HG02678 (cell line): ENCODE measurements at regions not wholly inside any gene's neighbourhood (a gene's known extent, or its start where the extent isn't known, plus 50 kb on each side); places are given as distances from the start of the nearest gene placed in this dataset.
"Not testable (repeated sequence)": the region's sequence is repeated elsewhere in the genome, so short reads cannot be mapped to it uniquely, and the experiment has no call there.

Experiments
- ATAC-seq: cut with Tn5 transposase; IDR thresholded peaks from one replicate; pipeline ENCODE4 v1.9.1; 2021; ENCODE audit warnings: mild to moderate bottlenecking, moderate library complexity; ENCODE audit not compliant: unreplicated experiment

DNA sequence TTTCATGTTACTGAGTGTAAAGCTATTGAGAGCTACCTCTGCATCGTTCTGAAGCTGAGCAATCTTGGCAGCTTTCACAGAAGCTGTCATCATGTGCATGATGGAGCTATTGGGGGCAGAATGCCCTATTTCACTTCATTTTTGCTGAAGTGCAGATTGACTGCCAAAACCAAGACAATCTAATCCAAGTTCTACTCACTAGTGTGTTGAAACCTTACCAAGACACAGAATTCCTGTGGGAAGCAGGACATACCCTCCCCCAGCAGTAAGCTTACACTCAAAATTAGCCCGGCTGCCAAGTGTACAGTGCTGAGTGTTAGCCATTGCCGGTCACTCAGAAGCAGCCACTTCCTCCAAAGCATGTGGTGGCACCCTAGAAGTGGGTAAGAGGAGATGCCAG, 177.3 kb upstream of the TENT5A start:
- ATAC-seq: no peak

GRCh38 chr6:81925201-81925600, 172.7 kb upstream of the TENT5A start:
- ATAC-seq: no peak

DNA sequence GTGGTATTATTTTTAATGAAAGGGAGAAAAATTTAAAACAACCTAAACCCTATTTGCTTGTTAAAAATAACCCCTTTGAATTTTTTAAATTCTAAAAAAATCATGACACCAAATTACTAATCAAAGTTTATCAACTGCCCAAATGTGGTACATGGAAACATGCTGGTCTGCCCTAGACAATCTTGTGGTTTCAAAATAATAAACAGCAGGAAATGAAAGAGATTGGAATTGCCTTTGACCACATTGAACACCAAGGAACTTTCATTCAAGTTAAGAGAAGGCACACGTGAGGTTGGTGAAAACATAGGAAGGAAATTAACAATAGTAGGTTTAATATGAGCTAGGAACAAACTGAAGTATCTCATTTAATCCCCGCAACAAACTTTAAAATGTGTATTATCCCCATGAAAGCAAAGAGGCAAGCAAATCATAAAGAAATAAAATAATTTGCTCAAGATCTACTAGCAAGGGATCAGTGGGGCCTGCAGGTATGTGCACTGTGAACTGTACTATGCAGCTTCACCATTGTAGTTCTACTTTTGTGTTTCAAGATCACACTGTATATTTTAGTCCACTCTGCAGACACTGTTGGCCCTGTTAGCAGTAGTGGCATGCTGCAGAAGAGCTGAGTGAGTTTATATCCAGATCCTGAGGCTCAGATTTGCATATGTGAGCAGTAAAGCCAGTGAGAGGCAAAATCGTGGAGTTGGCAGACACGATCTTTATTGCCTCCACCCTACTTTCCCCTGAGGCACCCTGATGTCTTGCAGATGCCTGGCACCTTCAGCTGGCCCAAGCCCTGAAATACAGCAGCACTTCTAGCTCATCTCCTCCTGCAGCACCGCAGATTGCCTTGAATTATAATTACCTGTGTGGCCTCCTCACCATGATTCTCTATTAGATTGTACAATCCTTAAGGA, 157.8 kb upstream of the TENT5A start:
- ATAC-seq: no peak

DNA sequence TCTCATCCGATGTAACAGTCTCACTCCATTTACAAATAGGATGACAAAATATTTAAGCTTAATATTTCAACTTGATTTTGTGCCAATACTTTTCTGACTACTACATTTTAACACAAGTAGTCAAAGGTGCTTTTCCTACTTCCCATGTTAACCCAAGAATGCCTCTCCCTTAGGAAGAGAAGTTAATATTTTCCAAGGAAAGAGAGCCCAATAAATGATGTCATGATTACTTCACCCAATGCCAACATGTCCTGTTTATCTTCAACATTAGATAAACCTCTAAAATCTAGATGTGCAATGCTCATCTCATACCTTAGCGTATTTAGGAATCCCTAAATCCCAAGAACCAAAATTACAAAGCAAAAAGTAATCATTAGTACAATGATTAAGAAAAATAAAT, 156.7 kb upstream of the TENT5A start:
- ATAC-seq: no peak

DNA sequence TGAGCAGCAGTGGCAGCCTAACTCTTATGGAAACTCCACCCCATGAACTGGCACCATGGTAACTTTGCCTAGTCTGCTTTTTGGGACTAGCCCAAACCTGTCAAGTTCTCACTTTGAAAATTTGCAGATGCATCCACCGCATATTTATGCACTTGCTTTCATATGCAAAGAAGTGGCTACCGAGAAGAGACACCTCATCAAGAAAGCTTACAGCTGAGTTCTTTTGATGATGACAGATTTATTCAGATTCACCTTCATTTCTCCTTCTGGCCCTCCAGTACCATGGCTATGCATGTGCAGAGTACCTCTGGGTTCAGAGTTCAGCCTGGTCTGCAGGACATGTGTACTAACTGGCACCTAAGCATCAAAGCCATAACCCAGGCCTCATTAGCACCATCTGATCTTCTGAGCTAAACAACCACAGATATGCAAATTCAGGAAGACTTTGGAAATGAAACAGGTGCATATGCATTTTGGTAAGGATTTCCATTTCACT, 154.3 kb upstream of the TENT5A start:
- peak; percentile 52 for ATAC-seq

GRCh38 chr6:81906041-81906440, 153.6 kb upstream of the TENT5A start:
- ATAC-seq: no peak

- ATAC-seq: no peak
These were observed 149.1 kb upstream of the TENT5A start for GRCh38 chr6:81901551-81901966.

- peak; percentile 83 for ATAC-seq
These were observed 148.1 kb upstream of the TENT5A start for GRCh38 chr6:81900616-81901015.

DNA sequence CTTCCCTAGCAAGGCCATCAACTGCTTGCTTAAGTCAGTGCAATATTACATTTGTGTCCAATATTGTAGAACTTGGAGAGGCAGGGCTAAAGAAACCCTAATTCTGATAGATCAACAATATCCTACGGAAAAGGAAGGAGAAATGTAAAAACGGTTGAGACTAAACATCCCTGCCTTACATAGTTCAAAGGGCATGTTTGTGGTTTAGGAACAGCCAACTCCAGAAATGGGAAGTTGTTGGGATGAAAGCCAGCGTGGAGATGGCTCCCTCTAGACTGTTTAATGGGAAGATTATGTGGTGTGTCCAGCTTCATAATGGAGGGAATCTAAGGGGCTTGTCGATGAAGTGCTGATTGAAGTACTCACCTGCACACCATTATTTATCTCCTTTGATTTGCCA, 145.3 kb upstream of the TENT5A start:
- ATAC-seq: no peak

GRCh38 chr6:81896525-81897503, 144.3 kb upstream of the TENT5A start:
- ATAC-seq: no peak

DNA sequence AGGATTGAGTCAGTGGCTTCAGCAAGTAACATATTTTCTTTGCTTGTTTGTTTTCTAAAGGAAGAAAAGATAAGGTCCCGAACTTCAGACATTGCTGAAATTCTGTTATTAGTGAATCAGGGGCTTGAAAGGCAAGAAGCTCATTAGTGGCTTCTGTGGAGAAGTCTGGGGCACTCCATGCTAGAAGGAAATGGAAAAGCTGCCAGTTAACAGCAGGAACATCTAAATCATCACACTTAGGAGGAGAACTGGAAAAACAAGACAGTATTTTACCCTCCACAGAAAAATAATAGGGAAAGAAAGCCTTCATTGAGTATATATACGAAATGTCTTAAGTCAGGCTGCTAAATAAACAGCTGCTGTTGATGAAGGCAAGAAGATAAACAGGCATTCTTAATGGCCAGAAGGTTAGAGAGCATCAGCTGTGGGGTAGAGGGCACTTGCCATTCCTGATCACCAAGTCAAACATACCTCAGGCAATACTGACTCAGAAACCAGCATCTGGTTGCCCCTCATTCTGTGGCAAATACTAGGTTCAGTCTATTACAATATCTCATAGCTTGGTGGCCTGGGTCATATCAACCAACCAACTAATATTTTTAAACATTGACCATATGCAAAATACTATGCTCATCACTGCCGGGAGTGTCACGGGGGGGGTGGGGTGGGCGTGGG, 143.2 kb upstream of the TENT5A start:
- no peak for ATAC-seq

- ATAC-seq: no peak
These were observed 142.3 kb upstream of the TENT5A start for GRCh38 chr6:81894788-81895271.

GRCh38 chr6:81894306-81894705, 141.8 kb upstream of the TENT5A start:
- ATAC-seq: no peak

- no peak for ATAC-seq
These were observed 140.4 kb upstream of the TENT5A start for GRCh38 chr6:81892891-81893290.

GRCh38 chr6:81891874-81892273, 139.4 kb upstream of the TENT5A start:
- ATAC-seq: no peak

DNA sequence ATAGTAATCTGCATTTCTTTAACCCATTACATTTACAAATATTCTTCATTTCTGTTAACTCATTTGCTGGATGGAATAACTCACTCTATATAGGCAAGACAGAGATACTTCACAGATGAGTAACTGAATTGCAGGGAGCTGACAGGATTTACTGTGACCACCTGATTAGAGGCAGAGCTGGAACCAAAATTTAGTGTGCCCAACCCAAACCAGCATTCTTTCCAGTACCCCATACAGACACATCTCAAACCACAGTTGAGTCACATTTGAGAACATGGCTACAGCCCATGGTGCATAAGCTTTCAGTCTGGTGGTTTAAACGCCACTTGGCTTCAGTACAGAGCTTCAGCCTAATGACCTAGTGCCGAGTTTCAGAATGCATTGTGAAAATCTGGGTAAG, 138.4 kb upstream of the TENT5A start:
- no peak for ATAC-seq

DNA sequence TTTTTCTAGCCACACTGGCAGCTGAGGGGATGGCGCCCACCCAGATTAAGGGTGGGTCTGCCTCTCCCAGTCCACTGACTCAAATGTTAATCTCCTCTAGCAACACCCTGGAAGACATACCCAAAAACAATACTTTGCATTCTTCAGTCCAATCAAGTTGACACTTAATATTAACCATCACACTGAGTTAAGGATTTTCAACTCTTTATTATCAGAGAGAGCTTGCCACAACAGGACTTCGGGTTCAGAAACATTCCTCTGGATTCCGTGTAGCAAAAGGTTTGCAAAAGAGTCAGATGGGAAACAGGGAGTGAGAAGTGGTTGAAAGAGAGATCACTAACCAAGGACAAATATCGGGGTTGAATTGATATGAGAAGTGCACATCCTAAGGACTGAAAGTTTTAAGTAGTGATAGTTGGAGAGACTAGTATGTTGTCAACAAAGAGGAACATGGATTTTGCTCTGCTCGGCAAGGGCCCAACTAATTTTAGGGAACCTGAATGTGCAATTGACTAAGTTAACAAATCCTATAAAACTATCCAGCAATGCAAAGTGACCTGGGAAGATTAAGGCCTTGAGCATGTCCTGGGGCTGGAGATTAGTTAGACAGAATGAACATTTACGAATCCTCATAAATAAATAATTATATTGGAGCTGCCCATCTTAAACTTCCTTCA, 137.0 kb upstream of the TENT5A start:
- no peak for ATAC-seq

DNA sequence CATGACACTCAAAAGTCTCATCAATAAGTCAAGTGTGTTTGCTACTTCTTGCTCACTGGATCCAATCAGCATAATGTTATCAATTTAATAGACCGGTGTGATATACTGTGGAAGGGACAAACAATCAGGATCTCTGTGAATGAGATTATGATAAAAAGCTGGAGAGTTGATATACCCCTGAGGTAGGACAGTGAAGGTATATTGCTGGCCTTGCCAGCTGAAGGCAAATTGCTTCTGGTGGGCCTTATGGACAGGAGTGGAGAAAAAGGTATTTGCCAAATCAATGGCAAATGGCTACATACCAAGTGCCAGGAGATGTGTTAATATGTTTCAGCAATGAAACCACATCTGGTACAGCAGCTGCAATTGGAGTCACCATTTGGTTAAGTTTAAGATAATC, 134.4 kb upstream of the TENT5A start:
- not testable (repeated sequence) for ATAC-seq

GRCh38 chr6:81886157-81886556, 133.7 kb upstream of the TENT5A start:
- ATAC-seq: no peak

GRCh38 chr6:81881660-81882059, 129.2 kb upstream of the TENT5A start:
- no peak for ATAC-seq
